GM23338 (cell line): ENCODE measurements at regions not wholly inside any gene's neighbourhood (a gene's known extent, or its start where the extent isn't known, plus 50 kb on each side); places are given as distances from the start of the nearest gene placed in this dataset.

Experiments
- ATAC-seq: fragments of 200-7000 bp; cut with Tn5 transposase; 3 replicates; pipeline ENCODE4 v1.9.1; 2020
- DNase-seq: peaks from one replicate; pipeline ENCODE4 v3.0.0-alpha.2; 2015; ENCODE audit warnings: low spot score
- H2AFZ ChIP-seq: fragments of 200-600 bp; sonication (generic); 2 replicates; pipeline ENCODE4 v1.8.0; 2016; ENCODE audit warnings: antibody characterized with exemption, mild to moderate bottlenecking, moderate library complexity
- H3F3A ChIP-seq: fragments of 200-600 bp; sonication (generic); replicated peaks from 2 replicates; pipeline ENCODE4 v1.8.0; 2017; ENCODE audit warnings: antibody characterized with exemption, mixed run types, low read depth
- H3K27ac ChIP-seq: fragments of 200-600 bp; sonication (generic); 2 replicates; pipeline ENCODE4 v1.6.1; 2016; ENCODE audit warnings: low read depth
- H3K27me3 ChIP-seq: fragments of 200-600 bp; sonication (generic); 2 replicates; pipeline ENCODE4 v1.8.0; 2016; ENCODE audit warnings: mild to moderate bottlenecking, mixed run types, moderate library complexity; ENCODE audit not compliant: insufficient read depth
- H3K36me3 ChIP-seq: fragments of 200-600 bp; sonication (generic); 2 replicates; pipeline ENCODE4 v1.8.0; 2016; ENCODE audit warnings: mild to moderate bottlenecking; ENCODE audit not compliant: insufficient read depth
- H3K4me1 ChIP-seq: fragments of 200-600 bp; sonication (generic); 2 replicates; pipeline ENCODE4 v1.8.0; 2016; ENCODE audit warnings: mild to moderate bottlenecking, moderate library complexity; ENCODE audit not compliant: insufficient read depth
- H3K4me2 ChIP-seq: fragments of 200-600 bp; sonication (generic); 2 replicates; pipeline ENCODE4 v1.7.1; 2017; ENCODE audit warnings: mixed run types
- H3K4me3 ChIP-seq: fragments of 200-600 bp; sonication (generic); 2 replicates; pipeline ENCODE4 v1.6.1; 2016; ENCODE audit warnings: mixed run types
- H3K79me2 ChIP-seq: fragments of 200-600 bp; sonication (generic); replicated peaks from 2 replicates; pipeline ENCODE4 v1.8.0; 2017; ENCODE audit warnings: mild to moderate bottlenecking; ENCODE audit not compliant: insufficient read depth
- H3K9me2 ChIP-seq: fragments of 200-600 bp; sonication (generic); 2 replicates; pipeline ENCODE4 v1.8.0; 2017; ENCODE audit not compliant: insufficient read depth
- H4K20me1 ChIP-seq: fragments of 200-600 bp; sonication (generic); replicated peaks from 2 replicates; pipeline ENCODE4 v1.8.0; 2017; ENCODE audit warnings: mild to moderate bottlenecking; ENCODE audit not compliant: insufficient read depth
- H3K27ac Mint-ChIP-seq: 2 replicates; pipeline ENCODE4 v1.8.0; 2020; ENCODE audit warnings: inconsistent platforms, mild to moderate bottlenecking, moderate library complexity, mixed read lengths
- H3K27me3 Mint-ChIP-seq: 3 replicates; pipeline ENCODE4 v1.8.0; 2022; ENCODE audit warnings: low read depth, mild to moderate bottlenecking, moderate library complexity, mixed read lengths, inconsistent platforms; ENCODE audit not compliant: insufficient read depth, poor library complexity
- H3K36me3 Mint-ChIP-seq: 3 replicates; pipeline ENCODE4 v1.8.0; 2021; ENCODE audit warnings: low read depth, mild to moderate bottlenecking, inconsistent platforms, moderate library complexity, mixed read lengths
- H3K4me1 Mint-ChIP-seq: 3 replicates; pipeline ENCODE4 v1.8.0; 2020; ENCODE audit warnings: mild to moderate bottlenecking, inconsistent platforms, mixed read lengths
- H3K4me3 Mint-ChIP-seq: 3 replicates; pipeline ENCODE4 v1.8.0; 2021; ENCODE audit warnings: moderate library complexity, mild to moderate bottlenecking, inconsistent platforms, mixed read lengths
- H3K9me3 Mint-ChIP-seq: 3 replicates; pipeline ENCODE4 v1.8.0; 2020; ENCODE audit warnings: moderate library complexity, mild to moderate bottlenecking, inconsistent platforms, mixed read lengths
- ETS1 ChIP-seq: IDR thresholded peaks from 2 replicates; pipeline ENCODE4 v1.6.1; 2016; ENCODE audit warnings: antibody characterized with exemption
- EZH2 ChIP-seq: fragments of 200-600 bp; sonication (generic); IDR thresholded peaks from one replicate; pipeline ENCODE4 v1.8.0; 2017; ENCODE audit warnings: antibody characterized with exemption, mild to moderate bottlenecking, low read depth; ENCODE audit not compliant: unreplicated experiment
- EZH2phosphoT487 ChIP-seq: fragments of 200-600 bp; sonication (generic); IDR thresholded peaks from one replicate; pipeline ENCODE4 v1.8.1; 2018; ENCODE audit warnings: antibody characterized with exemption; ENCODE audit not compliant: unreplicated experiment
- NANOG ChIP-seq: IDR thresholded peaks from 2 replicates; pipeline ENCODE4 v1.6.1; 2016; ENCODE audit warnings: antibody characterized with exemption, borderline replicate concordance
- POLR2AphosphoS5 ChIP-seq: IDR thresholded peaks from 2 replicates; pipeline ENCODE4 v1.6.1; 2016; ENCODE audit warnings: antibody characterized with exemption, low read depth
- STAT1 ChIP-seq: IDR thresholded peaks from one replicate; pipeline ENCODE4 v1.6.1; 2016; ENCODE audit warnings: antibody characterized with exemption; ENCODE audit not compliant: unreplicated experiment
- ZNF331 ChIP-seq: fragments of 250-450 bp; sonication (Bioruptor Pico); IDR thresholded peaks from 2 replicates; pipeline ENCODE4 v1.5.0; 2020; ENCODE audit warnings: low read depth, mild to moderate bottlenecking, moderate library complexity
- ZNF462 ChIP-seq: fragments of 250-450 bp; sonication (Bioruptor Pico); IDR thresholded peaks from 2 replicates; pipeline ENCODE4 v1.5.0; 2020; ENCODE audit warnings: mild to moderate bottlenecking, moderate library complexity
- TF ChIP-seq, protein P1 (sequence below), 2 experiments: fragments of 200-600 bp in 1 of 2; sonication (generic) in 1 of 2; conservative IDR thresholded peaks; 2 replicates each; pipeline versions ENCODE4 v1.5.1 to v1.6.1; 2016 to 2017; ENCODE audit warnings: antibody characterized with exemption in 2 of 2, low read depth in 2 of 2, mild to moderate bottlenecking in 2 of 2, moderate library complexity in 1 of 2

GRCh38 chr16:87212026-87212425 is 105.2 kb downstream of the C16orf95 start:
- peaks cover 6% of the 10 kb centered on the region for H3K4me1 Mint-ChIP-seq
- H3K27me3 Mint-ChIP-seq: no peaks in the 10 kb centered on the region
- no peak for TF ChIP-seq POLR2AphosphoS5
- TF ChIP-seq STAT1: no peak
- no peak for TF ChIP-seq NANOG
- TF ChIP-seq, protein P1, sequence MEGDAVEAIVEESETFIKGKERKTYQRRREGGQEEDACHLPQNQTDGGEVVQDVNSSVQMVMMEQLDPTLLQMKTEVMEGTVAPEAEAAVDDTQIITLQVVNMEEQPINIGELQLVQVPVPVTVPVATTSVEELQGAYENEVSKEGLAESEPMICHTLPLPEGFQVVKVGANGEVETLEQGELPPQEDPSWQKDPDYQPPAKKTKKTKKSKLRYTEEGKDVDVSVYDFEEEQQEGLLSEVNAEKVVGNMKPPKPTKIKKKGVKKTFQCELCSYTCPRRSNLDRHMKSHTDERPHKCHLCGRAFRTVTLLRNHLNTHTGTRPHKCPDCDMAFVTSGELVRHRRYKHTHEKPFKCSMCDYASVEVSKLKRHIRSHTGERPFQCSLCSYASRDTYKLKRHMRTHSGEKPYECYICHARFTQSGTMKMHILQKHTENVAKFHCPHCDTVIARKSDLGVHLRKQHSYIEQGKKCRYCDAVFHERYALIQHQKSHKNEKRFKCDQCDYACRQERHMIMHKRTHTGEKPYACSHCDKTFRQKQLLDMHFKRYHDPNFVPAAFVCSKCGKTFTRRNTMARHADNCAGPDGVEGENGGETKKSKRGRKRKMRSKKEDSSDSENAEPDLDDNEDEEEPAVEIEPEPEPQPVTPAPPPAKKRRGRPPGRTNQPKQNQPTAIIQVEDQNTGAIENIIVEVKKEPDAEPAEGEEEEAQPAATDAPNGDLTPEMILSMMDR (conservative IDR thresholded peaks at IDR 0.05; ENCODE audit: low read depth in 2 of 2): no peak
- TF ChIP-seq EZH2: no peak
- no peak for TF ChIP-seq EZH2phosphoT487
- TF ChIP-seq ZNF462 (CRISPR knock-in tag): no peak
- no peak for TF ChIP-seq ZNF331
- no peak for TF ChIP-seq ETS1
- Histone ChIP-seq H3K79me2 (no peaks in the 10 kb centered on the region), H3K27ac (no peak overlapping the region), H2AFZ (no peak overlapping the region), H3K27me3 (no peaks in the 10 kb centered on the region), H3K9me2 (peaks cover 14% of the 10 kb centered on the region), H3K4me1 (no peaks in the 10 kb centered on the region), H3F3A (no peaks in the 10 kb centered on the region), H3K36me3 (no peaks in the 10 kb centered on the region), H3K4me2 (no peak overlapping the region), H4K20me1 (no peaks in the 10 kb centered on the region), H3K4me3 (no peak overlapping the region)
- no peak overlapping the region for H3K4me3 Mint-ChIP-seq
- H3K27ac Mint-ChIP-seq: no peak overlapping the region
- no peaks in the 10 kb centered on the region for H3K36me3 Mint-ChIP-seq
- DNase-seq (no peak), ATAC-seq (no peak)
- H3K9me3 Mint-ChIP-seq: no peaks in the 10 kb centered on the region
